ENCODE measurements at regions not wholly inside any gene's neighbourhood (a gene's known extent, or its start where the extent isn't known, plus 50 kb on each side); places are given as distances from the start of the nearest gene placed in this dataset.

GRCh38 chr2:177028296-177028695 lies 184.3 kb upstream of the HNRNPA3 start:
- TF ChIP-seq POLR2AphosphoS5 (IDR thresholded peaks at IDR 0.05), result no peak
- TF ChIP-seq CTCF (IDR thresholded peaks at IDR 0.05), result no peak
- TF ChIP-seq POLR2A (IDR thresholded peaks at IDR 0.05), result no peak
- TF ChIP-seq EP300 (IDR thresholded peaks at IDR 0.05), result no peak
- no peaks in the 10 kb centered on the region for H3K4me1 ChIP-seq
- intact Hi-C loops (cut with DNase I; ENCODE audit: low total_unique reads), result no loop called here
- H3K27ac ChIP-seq, result no peak overlapping the region
- H3K36me3 ChIP-seq, result no peaks in the 10 kb centered on the region
- 81 to 93% (median 89%) methylated on average over 2 of the region's 2 CpGs for WGBS, 5 donors
- H3K9me3 ChIP-seq, result no peaks in the 10 kb centered on the region
- H3K27me3 ChIP-seq, result no peaks in the 10 kb centered on the region
- H3K4me3 ChIP-seq, result no peak overlapping the region
- no peak for DNase-seq

GRCh38 chr2:177029075-177029474 lies 183.5 kb upstream of the HNRNPA3 start:
- Histone ChIP-seq H3K27ac (no peak overlapping the region), H3K36me3 (no peaks in the 10 kb centered on the region), H3K9me3 (no peaks in the 10 kb centered on the region), H3K4me1 (no peaks in the 10 kb centered on the region), H3K27me3 (no peaks in the 10 kb centered on the region), H3K4me3 (no peak overlapping the region)
- WGBS, 5 donors, result 77 to 90% (median 87%) methylated on average over 2 of the region's 2 CpGs
- no peak for DNase-seq
- intact Hi-C loops (cut with DNase I; ENCODE audit: low total_unique reads), result no loop called here
- no peak for TF ChIP-seq POLR2A (IDR thresholded peaks at IDR 0.05)
- no peak for TF ChIP-seq POLR2AphosphoS5 (IDR thresholded peaks at IDR 0.05)
- no peak for TF ChIP-seq CTCF (IDR thresholded peaks at IDR 0.05)
- no peak for TF ChIP-seq EP300 (IDR thresholded peaks at IDR 0.05)

GRCh38 chr2:177029501-177029900 lies 183.1 kb upstream of the HNRNPA3 start:
- H3K27me3 ChIP-seq, result no peaks in the 10 kb centered on the region
- no peak overlapping the region for H3K27ac ChIP-seq
- intact Hi-C loops (cut with DNase I; ENCODE audit: low total_unique reads), result no loop called here
- H3K9me3 ChIP-seq, result no peaks in the 10 kb centered on the region
- H3K36me3 ChIP-seq, result no peaks in the 10 kb centered on the region
- no peak for DNase-seq
- no peaks in the 10 kb centered on the region for H3K4me1 ChIP-seq
- H3K4me3 ChIP-seq, result no peak overlapping the region
- 27 to 61% (median 40%) methylated on average over 2 of the region's 2 CpGs for WGBS, 5 donors
- TF ChIP-seq POLR2A (IDR thresholded peaks at IDR 0.05), result no peak
- TF ChIP-seq EP300 (IDR thresholded peaks at IDR 0.05), result no peak
- TF ChIP-seq POLR2AphosphoS5 (IDR thresholded peaks at IDR 0.05), result no peak
- TF ChIP-seq CTCF (IDR thresholded peaks at IDR 0.05), result no peak

- H3K36me3 ChIP-seq, result no peaks in the 10 kb centered on the region
- no peak for TF ChIP-seq EP300 (IDR thresholded peaks at IDR 0.05)
- no peak for TF ChIP-seq CTCF (IDR thresholded peaks at IDR 0.05)
- TF ChIP-seq POLR2A (IDR thresholded peaks at IDR 0.05), result no peak
- TF ChIP-seq POLR2AphosphoS5 (IDR thresholded peaks at IDR 0.05), result no peak
- H3K4me1 ChIP-seq, result no peaks in the 10 kb centered on the region
- H3K4me3 ChIP-seq, result no peak overlapping the region
- intact Hi-C loops (cut with DNase I; ENCODE audit: low total_unique reads), result no loop called here
- no peak overlapping the region for H3K27ac ChIP-seq
- WGBS, 5 donors, result 82 to 95% (median 86%) methylated on average over 2 of the region's 2 CpGs
- no peak for DNase-seq
- no peaks in the 10 kb centered on the region for H3K27me3 ChIP-seq
- H3K9me3 ChIP-seq, result no peaks in the 10 kb centered on the region
Measured at GRCh38 chr2:177029901-177030300, 182.7 kb upstream of the HNRNPA3 start.

All from stomach (tissue), 8 donors.